ENCODE measurements at regions not wholly inside any gene's neighbourhood (a gene's known extent, or its start where the extent isn't known, plus 50 kb on each side); places are given as distances from the start of the nearest gene placed in this dataset.

GRCh38 chr3:156035158-156035557 lies 85.2 kb upstream of the KCNAB1 start:
- no peak overlapping the region for H3K27ac ChIP-seq (ENCODE audit: low read depth, low read length, poor library complexity, severe bottlenecking)
- intact Hi-C loops (cut with micrococcal nuclease; ENCODE audit: unreplicated experiment), result no loop called here
- POLR2A ChIA-PET, result no interaction called here
- DNase-seq (ENCODE audit: low spot score), result no peak
- H3K4me2 ChIP-seq (ENCODE audit: low read length), result no peak overlapping the region
- no TSS peak for BruUV-seq (replicated peaks)
- no peaks in the 10 kb centered on the region for H3K79me2 ChIP-seq (ENCODE audit: insufficient read depth, low read depth, low read length)
- H3K4me1 ChIP-seq (ENCODE audit: insufficient read depth, low read length, poor library complexity, severe bottlenecking), result no peaks in the 10 kb centered on the region
- H3K9me3 ChIP-seq (ENCODE audit: low read length), result no peaks in the 10 kb centered on the region
- no peaks in the 10 kb centered on the region for H4K20me1 ChIP-seq (ENCODE audit: insufficient read depth, low read length)
- H3K4me3 ChIP-seq (ENCODE audit: low read depth, low read length, poor library complexity, severe bottlenecking), result no peak overlapping the region
- TF ChIP-seq EZH2phosphoT487 (IDR thresholded peaks at IDR 0.05; ENCODE audit: borderline replicate concordance, low read depth, low read length), result no peak
- no peak for TF ChIP-seq CTCF (conservative IDR thresholded peaks at IDR 0.05; ENCODE audit: low read length)
- H3K9me2 ChIP-seq (ENCODE audit: insufficient read depth, low read length), result no peaks in the 10 kb centered on the region
- CTCF ChIA-PET (ENCODE audit: unreplicated experiment), result no interaction called here
- H2AFZ ChIP-seq (ENCODE audit: low read length), result no peak overlapping the region
- H3K36me3 ChIP-seq (ENCODE audit: insufficient read depth, low read length), result no peaks in the 10 kb centered on the region

DNA sequence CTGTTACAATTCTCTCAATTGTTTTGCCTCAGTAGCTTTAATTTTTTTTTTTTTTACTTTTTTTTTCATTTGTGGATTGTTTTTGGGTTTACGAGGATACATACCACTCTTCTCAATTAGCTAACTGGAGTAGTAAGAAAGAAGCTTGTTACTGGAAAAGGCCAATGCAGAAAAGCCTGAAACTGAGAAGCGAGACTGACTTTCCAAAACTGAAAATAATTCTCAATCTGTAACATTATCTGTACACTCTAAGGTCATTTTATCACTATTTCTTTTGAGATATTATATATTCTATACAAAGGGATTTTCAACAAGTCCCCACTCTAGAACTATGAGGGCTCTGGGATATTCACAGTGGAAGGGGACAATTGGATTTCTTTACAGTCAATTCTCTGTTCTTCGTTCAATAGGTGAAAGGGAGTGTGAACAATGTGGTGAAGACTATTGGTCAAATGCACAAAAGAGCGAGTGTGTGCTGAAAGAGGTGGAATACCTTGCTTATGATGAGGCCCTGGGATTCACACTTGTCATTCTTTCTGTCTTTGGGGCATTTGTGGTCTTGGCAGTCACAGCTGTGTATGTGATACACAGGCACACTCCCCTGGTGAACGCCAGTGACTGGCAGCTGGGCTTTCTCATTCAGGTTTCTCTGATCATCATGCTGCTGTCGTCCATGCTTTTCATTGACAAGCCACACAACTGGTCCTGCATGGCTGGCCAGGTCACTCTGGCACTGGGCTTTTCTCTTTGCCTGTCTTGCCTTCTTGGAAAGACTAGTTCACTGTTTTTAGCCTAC lies 83.9 kb upstream of the KCNAB1 start:
- Histone ChIP-seq H3K9me3 (ENCODE audit: low read length) (no peaks in the 10 kb centered on the region), H3K4me1 (ENCODE audit: insufficient read depth, low read length, poor library complexity, severe bottlenecking) (no peaks in the 10 kb centered on the region), H4K20me1 (ENCODE audit: insufficient read depth, low read length) (no peaks in the 10 kb centered on the region), H3K4me3 (ENCODE audit: low read depth, low read length, poor library complexity, severe bottlenecking) (no peak overlapping the region), H3K27ac (ENCODE audit: low read depth, low read length, poor library complexity, severe bottlenecking) (no peak overlapping the region), H2AFZ (ENCODE audit: low read length) (no peak overlapping the region), H3K9me2 (ENCODE audit: insufficient read depth, low read length) (no peaks in the 10 kb centered on the region), H3K79me2 (ENCODE audit: insufficient read depth, low read depth, low read length) (no peaks in the 10 kb centered on the region), H3K36me3 (ENCODE audit: insufficient read depth, low read length) (no peaks in the 10 kb centered on the region), H3K4me2 (ENCODE audit: low read length) (no peak overlapping the region)
- no peak for DNase-seq (ENCODE audit: low spot score)
- POLR2A ChIA-PET, result no interaction called here
- TF ChIP-seq CTCF (conservative IDR thresholded peaks at IDR 0.05; ENCODE audit: low read length) (no peak), EZH2phosphoT487 (IDR thresholded peaks at IDR 0.05; ENCODE audit: borderline replicate concordance, low read depth, low read length) (no peak)
- CTCF ChIA-PET (ENCODE audit: unreplicated experiment), result no interaction called here
- no TSS peak for BruUV-seq (replicated peaks)
- intact Hi-C loops (cut with micrococcal nuclease; ENCODE audit: unreplicated experiment), result no loop called here

DNA sequence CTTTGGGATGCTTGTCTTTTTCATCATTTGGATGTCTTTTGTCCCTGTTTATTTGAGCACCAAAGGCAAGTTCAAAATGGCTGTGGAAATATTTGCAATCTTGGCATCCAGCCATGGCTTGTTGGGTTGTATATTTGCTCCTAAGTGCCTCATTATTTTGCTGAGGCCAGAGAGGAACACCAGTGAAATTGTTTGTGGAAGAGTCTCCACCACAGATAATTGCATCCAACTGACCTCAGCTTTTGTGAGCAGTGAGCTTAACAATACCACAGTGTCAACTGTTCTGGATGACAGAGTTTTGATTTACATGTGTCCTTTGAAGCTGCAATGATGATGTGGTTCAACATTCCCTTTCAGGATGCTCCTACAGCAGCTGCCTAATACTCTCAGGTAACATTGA lies 83.0 kb upstream of the KCNAB1 start:
- Histone ChIP-seq H2AFZ (ENCODE audit: low read length) (no peak overlapping the region), H3K4me3 (ENCODE audit: low read depth, low read length, poor library complexity, severe bottlenecking) (no peak overlapping the region), H3K9me3 (ENCODE audit: low read length) (no peaks in the 10 kb centered on the region), H3K79me2 (ENCODE audit: insufficient read depth, low read depth, low read length) (no peaks in the 10 kb centered on the region), H3K36me3 (ENCODE audit: insufficient read depth, low read length) (no peaks in the 10 kb centered on the region), H3K4me1 (ENCODE audit: insufficient read depth, low read length, poor library complexity, severe bottlenecking) (no peaks in the 10 kb centered on the region), H3K4me2 (ENCODE audit: low read length) (no peak overlapping the region), H4K20me1 (ENCODE audit: insufficient read depth, low read length) (no peaks in the 10 kb centered on the region), H3K9me2 (ENCODE audit: insufficient read depth, low read length) (no peaks in the 10 kb centered on the region), H3K27ac (ENCODE audit: low read depth, low read length, poor library complexity, severe bottlenecking) (no peak overlapping the region)
- no TSS peak for BruUV-seq (replicated peaks)
- intact Hi-C loops (cut with micrococcal nuclease; ENCODE audit: unreplicated experiment), result no loop called here
- no peak for TF ChIP-seq EZH2phosphoT487 (IDR thresholded peaks at IDR 0.05; ENCODE audit: borderline replicate concordance, low read depth, low read length)
- TF ChIP-seq CTCF (conservative IDR thresholded peaks at IDR 0.05; ENCODE audit: low read length), result no peak
- DNase-seq (ENCODE audit: low spot score), result no peak
- ChIA-PET CTCF (ENCODE audit: unreplicated experiment) (no interaction called here), POLR2A (no interaction called here)

All from OCI-LY7 (cell line).